ENCODE measurements at regions not wholly inside any gene's neighbourhood (a gene's known extent, or its start where the extent isn't known, plus 50 kb on each side); places are given as distances from the start of the nearest gene placed in this dataset. TPM values are rescaled to one million over a fixed set of nuclear protein-coding genes. Genes with fewer than 3 reads are reported as not detected.

DNA sequence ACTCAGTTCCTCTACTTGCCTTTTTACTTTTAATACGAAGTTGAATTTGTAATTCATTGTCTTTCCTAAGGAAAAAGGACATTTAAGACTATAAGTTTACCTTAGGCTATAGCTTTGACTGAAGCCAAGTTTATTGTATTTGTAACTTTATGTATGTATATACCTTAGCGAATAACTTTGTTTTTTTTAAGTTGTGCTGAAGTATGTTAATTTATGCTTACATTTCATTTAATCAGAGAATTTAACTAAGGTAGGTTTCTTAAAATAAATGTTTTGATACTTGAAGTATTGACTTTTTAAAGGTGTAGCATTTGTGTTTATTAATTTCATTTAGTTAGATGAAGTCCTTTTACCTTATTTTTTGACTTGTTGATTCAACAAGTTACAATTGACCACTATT lies 55.2 kb upstream of the TPTE start:
- TF ChIP-seq, protein P1, sequence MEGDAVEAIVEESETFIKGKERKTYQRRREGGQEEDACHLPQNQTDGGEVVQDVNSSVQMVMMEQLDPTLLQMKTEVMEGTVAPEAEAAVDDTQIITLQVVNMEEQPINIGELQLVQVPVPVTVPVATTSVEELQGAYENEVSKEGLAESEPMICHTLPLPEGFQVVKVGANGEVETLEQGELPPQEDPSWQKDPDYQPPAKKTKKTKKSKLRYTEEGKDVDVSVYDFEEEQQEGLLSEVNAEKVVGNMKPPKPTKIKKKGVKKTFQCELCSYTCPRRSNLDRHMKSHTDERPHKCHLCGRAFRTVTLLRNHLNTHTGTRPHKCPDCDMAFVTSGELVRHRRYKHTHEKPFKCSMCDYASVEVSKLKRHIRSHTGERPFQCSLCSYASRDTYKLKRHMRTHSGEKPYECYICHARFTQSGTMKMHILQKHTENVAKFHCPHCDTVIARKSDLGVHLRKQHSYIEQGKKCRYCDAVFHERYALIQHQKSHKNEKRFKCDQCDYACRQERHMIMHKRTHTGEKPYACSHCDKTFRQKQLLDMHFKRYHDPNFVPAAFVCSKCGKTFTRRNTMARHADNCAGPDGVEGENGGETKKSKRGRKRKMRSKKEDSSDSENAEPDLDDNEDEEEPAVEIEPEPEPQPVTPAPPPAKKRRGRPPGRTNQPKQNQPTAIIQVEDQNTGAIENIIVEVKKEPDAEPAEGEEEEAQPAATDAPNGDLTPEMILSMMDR (IDR thresholded peaks at IDR 0.05; ENCODE audit: low read depth, low read length), result no peak
- peaks cover 13% of the 10 kb centered on the region for H3K9me3 ChIP-seq (ENCODE audit: control insufficient read depth, insufficient read depth, low read length)
- no peaks in the 10 kb centered on the region for H3K27me3 ChIP-seq (ENCODE audit: control insufficient read depth, insufficient read depth, low read length)
- no peak for DNase-seq (ENCODE audit: low read depth, low spot score)
- no peak overlapping the region for H3K4me3 ChIP-seq (ENCODE audit: low read depth, low read length)
- no peak overlapping the region for H3K27ac ChIP-seq (ENCODE audit: low read depth, low read length)
- ChIA-PET POLR2A (no interaction called here), CTCF (no interaction called here)

Small RNA genes in the stretch of these regions (small RNA-seq; reads per million reads assigned to genes)
- not detected for gene AF254983.2 (ENCODE audit: insufficient read length, low read depth)

All from AG04450 (cell line).